Stimulated activated CD8-positive, alpha-beta memory T cell treated with anti-CD3 and anti-CD28 coated beads, Interleukin-4, amount 100 ng/mL, for 24 hours (primary cell): ENCODE measurements at regions not wholly inside any gene's neighbourhood (a gene's known extent, or its start where the extent isn't known, plus 50 kb on each side); places are given as distances from the start of the nearest gene placed in this dataset.

Experiments used
- DNase-seq: peaks from one replicate; pipeline ENCODE4 v3.0.0-alpha.2; 2020; ENCODE audit warnings: low read depth

DNA sequence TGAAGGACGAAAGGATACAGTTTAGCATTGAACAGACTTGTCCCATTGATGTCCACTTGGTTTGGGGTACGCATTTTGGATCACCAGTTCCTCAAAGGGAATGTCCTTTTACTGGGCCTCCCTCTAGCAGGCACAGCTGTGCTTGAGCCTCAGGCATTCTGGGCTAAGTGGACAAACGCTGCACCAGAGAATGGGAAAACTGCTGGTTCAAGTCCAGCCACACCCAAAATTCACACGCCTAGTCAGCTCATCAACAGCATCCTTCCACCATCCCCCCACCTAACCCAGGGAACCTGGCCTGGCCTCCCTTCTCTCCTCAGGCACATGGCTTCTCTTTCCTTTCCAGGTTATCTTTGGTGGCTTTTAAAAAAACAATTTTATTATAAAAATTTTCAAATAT, 59.1 kb upstream of the ALDH1A3 start:
- no peak for DNase-seq

DNA sequence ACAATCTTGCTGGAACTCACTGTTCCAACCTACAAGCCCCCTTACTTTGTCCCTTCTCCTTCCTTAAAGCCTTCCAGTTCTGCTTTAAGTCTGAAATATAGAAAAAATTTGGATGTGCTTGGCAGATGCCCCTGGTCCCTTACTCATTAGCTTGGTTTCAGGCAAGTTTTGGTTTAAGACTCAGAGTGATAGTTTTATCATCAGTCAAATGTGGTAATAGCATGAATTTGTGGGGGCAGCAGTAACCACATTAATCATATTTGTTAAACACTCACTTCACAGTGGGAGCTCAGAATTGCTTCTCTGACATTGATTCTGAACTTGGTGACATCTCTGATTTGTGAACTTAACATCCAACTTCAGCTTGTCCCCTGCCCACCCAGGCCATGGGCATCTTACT, 58.3 kb upstream of the ALDH1A3 start:
- DNase-seq, result no peak

DNA sequence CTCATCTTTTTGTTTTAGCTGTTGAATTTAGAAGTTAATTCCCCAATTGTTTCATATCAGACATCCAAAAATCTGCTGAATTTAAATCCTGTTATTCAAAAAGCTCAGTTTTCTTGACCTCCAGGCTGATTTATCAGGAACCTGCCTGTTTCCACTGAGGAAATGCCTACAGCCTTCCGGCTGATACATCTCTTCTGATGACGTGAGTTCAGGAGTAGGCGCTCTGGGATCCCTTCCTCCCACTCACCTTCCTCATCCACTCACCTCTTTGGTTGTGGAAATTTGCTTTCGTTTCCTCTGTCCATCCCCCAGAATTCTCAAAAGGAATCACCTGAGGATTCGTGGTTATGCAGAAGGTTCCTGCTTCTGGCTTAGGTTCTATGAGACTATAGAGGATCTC, 55.4 kb upstream of the ALDH1A3 start:
- DNase-seq, result no peak

DNA sequence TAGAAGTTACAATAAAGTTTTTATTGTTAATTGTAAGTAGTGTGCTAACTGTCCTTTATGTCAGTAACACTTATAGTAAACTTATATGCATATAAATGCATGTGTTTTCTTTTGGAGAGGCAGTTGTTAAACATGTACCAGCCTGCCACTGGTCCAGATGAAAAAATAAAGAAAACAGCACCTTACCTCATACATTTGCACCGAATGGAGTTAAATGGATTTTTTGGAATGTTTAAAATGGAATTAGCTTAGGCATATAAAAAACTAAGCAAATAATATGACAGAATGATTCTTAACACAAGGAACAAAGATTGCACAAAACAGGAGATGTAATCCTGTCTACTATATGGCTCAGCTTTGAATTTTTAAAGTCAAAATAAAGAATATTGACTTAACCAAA, 50.2 kb upstream of the ALDH1A3 start:
- DNase-seq, result no peak
